Adrenal gland (tissue), 5 donors: ENCODE measurements at regions not wholly inside any gene's neighbourhood (a gene's known extent, or its start where the extent isn't known, plus 50 kb on each side); places are given as distances from the start of the nearest gene placed in this dataset.

Source experiments
- CTCF ChIP-seq, 6 experiments: fragments of 450-650 bp in 4 of 6; fragments of 200-600 bp in 2 of 6; sonication (generic) in 1 of 6; IDR thresholded peaks; 1 replicate in 5 of 6; 2 replicates in 1 of 6; pipeline versions ENCODE4 v1.5.1 to v1.8.0; 2016 to 2021; ENCODE audit warnings: antibody characterized with exemption in 6 of 6, mild to moderate bottlenecking in 2 of 6, moderate library complexity in 1 of 6
- POLR2A ChIP-seq, 2 donors: fragments of 450-650 bp; IDR thresholded peaks; one replicate each; pipeline ENCODE4 v1.6.1; 2017; ENCODE audit warnings: antibody characterized with exemption in 2 of 2, mild to moderate bottlenecking in 2 of 2, moderate library complexity in 1 of 2
- donor health status: DM: no; HTN: no; CAD: no.

- TF ChIP-seq POLR2A (IDR thresholded peaks at IDR 0.05) (no peak), CTCF (IDR thresholded peaks at IDR 0.05) (no peak)
Observed at GRCh38 chrX:43211570-43211969, 433.6 kb upstream of the PPP1R2C start.
